Fibroblast of skin of left biceps (primary cell): ENCODE measurements at regions not wholly inside any gene's neighbourhood (a gene's known extent, or its start where the extent isn't known, plus 50 kb on each side); places are given as distances from the start of the nearest gene placed in this dataset.

Source experiments
- DNase-seq, 2 experiments: peaks; one replicate each; pipeline ENCODE4 v3.0.0-alpha.2; 2013; ENCODE audit warnings: low read depth in 2 of 2

DNA sequence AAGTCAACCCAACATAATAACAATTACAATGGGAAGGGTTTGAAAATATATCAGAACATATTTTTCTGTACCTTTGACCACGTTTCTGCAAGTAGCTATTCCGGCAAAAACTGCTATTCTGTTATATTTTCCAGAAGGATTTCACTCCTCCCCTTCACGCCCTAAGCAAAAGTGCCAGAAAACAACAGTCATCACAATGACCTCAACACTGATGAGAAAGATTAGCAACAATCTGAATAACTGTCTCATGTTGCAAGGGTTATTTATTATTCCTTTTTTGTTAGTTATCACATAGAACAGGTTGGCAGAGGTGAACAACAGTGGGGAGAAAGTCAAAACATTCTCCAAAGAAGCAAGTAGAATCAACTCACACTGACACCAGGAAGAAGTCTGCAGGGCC lies 269.4 kb upstream of the ARRDC4 start:
- DNase-seq, result no peak

DNA sequence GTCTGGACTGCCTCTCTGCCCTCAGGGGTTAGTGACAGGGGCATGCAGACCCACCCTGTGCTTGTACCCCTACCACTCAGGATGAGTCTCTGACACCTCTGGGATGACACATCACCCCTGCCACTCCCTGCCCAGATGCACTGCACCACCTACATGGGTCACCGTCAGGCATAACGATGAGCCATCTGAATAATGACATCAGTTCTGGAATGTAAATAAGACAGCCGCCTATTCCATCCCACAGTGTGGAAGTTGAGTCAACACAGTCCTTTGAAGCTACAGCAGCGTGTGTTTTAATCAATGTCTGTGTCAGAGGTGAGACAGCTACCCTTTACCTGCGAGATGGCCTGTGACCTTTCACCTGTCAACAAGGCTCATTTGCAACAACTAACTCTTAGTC lies 268.7 kb upstream of the ARRDC4 start:
- DNase-seq, result no peak

DNA sequence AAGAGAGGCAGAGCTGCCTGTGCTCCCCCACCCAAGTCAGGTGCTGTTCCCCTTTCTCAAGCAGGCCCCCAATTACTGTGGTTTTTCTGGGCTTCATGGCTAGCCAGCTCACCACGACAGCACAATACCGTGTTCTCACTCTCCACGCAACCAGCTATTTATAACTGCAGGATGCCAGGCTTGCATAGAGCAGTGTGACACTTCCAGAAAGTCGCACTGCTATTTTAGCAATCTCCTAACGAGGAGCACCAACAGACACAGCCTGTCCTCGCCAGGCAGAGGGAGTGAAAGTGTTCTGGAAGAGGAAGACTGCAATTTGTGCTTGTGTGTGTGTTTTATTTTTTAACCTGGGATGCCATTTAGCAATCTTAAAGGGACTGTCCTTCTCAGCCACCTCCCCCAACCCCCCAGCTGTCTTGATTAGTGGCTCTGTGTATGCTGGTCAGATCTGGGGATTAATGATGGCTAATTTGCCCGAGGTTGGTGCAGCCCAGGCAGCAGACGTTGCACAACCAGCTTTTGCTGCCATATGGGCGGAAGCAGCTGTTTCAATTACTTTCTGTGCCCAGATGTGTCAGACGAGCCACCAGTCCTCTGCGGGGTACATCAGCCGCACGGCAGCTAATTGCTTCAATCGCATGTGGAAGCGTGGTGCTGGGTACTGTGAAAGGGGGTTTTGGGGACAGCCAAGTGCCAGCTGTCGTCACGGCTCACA lies 268.0 kb upstream of the ARRDC4 start:
- no peak for DNase-seq

DNA sequence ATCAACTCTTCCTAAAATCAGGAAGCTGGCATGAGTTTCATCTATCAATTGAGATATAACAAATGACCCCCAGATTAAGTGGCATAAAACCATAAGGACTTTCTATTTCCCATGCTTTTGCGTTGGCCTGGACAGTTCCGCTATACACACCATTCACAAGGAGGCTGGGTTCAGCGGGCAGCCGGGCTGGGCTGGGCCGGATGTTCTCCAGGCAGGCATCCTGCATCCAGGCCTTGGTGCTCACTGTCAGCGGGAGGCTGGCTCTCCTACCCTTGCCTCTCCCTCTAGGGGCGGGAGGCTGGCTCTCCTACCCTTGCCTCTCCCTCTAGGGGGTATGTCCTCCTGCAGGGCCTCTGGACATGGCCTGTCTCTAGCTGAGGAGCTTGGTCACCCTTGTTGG lies 266.0 kb upstream of the ARRDC4 start:
- DNase-seq, result no peak

DNA sequence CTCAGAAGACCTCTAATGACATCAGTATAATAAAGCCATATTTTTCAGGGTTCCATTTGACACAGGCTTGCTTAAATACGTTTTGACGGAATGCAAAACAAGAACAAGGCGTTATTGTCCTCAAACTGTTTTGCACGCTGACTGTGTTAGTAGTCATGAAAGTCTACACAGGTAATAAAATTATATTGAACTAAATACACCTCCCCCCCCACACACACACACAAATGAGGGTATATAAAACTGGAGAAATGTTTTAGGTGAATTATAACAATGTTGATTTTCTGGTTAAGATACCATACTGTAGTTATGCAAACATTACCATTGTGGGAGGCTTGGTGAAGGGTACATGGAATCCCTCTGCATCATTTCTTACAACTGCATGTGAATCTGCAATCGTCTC lies 257.1 kb upstream of the ARRDC4 start:
- DNase-seq, result no peak

DNA sequence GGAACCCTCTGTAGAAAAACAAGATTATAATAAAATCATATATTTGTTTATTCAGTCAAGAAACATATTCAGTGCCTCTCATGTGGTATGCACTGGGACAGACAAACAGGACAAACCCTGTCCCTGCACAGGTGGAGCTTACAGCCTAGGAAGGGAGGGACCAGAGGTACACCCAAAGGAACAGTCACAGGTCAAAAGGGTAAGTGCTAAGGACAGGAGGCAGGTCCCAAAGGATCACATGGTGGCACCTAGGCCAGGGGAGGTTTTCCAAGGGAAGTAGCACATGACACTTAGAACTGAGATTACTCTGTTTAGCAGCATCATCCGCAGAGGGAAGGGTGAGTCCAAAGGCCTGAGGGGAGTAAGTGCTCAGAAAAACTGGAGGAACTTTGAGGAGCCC lies 254.4 kb upstream of the ARRDC4 start:
- no peak for DNase-seq

DNA sequence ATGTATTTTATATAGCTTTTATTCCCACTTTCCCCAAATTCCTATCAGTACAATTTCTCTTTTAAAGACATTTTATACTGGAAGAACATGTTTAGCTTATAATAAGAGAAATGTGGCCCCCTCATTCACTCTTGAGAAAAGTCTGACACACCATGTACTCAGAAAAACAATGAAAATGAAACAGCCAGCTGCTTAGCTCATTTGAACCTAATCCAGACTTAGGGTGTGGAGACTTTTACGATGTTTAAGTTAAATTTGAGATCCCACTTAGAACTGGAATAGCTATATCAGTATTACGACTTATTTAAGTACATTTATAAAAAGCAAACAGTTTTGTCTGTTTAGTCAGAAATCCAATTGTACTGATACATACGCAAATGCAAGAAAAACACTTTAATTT lies 252.3 kb upstream of the ARRDC4 start:
- DNase-seq, result no peak

DNA sequence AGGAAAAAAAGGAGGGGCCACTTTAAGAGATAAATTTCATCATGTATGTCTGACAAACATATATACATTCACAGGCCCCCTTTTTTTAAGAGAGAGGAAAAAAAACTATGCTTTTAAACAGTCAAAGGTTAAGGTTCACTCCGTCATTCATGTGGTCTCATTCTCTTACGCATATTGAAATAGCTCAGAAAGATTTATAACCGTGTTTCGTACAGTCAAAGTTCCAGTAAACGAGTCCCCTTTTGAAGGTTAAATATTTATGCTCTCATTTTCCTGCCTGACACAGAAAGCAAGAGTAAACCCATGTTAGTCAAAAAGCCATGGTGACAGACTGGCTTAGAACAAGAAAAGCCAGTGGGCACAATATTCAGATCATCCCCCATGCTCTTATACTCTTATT lies 248.0 kb upstream of the ARRDC4 start:
- no peak for DNase-seq

DNA sequence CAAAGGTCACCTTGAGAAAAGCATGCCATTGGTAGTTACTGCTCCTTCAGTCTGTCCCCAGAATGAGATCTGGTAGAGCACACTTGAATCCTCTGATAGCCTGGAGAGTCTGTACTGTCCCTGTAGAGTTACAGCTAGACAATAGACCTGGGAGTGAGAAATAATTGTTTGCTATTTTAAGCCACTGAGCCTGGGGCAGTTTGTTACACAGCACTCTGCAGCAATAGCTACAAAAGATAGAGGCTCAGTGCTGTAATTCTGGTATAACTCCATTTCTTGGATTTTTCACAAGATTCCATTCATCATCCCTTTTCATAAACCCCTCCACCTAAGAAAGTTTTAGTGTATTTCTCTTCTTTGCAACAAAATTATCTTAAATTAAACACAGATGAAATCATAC lies 242.7 kb upstream of the ARRDC4 start:
- DNase-seq, result no peak

DNA sequence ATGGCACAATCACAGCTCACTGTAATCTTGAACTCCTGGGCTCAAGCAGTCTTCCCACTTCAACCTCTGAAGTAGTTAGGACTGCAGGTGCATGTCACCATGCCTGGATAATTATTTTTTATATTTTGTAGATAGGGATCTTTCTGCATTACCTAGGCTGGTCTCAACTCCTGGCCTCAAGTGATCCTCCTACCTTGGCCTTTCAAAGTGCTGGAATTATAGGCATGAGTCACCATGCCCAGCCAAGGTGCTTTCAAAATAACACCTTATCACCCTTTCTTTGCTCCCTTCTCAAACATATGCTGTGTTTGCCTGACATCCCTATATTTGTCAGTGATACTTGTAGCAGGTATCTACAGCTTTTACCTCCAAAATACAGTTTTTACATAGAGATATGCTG lies 242.0 kb upstream of the ARRDC4 start:
- no peak for DNase-seq

DNA sequence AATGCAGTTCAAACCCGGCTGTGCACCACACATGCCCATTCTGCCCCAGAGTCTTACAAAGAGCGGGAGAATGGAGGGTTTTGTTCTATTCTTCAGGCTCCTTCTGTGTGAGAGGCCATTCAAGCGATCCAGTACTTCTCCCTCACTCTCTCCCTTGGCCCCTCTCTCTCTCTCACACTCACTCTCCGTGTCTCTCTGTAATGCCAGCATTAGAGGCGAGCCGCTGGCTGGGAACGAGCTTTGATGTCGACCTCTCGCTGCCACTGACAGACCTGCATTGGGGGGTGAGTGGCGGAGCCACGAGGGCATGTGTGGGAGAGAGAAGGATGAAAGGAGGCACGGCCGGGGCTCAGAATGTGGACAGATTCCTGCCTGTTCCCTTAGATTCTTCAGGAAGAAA lies 231.7 kb upstream of the ARRDC4 start:
- no peak for DNase-seq

DNA sequence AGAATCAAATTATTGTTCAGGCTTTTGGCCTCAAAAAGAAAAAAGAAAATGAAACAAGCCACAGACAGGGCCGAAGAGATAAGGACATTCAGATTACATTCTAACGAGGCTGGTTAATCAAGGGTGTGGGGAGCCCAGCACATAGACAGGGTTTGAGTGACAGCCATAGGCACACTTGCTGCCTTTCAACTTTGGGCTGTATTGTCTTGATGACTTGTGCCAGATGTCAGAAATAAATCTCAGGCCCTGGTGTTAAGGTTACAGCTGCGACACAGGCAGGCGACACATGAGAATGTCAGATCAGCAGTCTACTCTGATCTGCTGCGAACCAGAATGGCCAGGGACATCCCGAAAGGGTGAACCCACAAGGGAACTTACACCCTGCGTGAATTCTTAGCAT lies 231.2 kb upstream of the ARRDC4 start:
- DNase-seq, result no peak

DNA sequence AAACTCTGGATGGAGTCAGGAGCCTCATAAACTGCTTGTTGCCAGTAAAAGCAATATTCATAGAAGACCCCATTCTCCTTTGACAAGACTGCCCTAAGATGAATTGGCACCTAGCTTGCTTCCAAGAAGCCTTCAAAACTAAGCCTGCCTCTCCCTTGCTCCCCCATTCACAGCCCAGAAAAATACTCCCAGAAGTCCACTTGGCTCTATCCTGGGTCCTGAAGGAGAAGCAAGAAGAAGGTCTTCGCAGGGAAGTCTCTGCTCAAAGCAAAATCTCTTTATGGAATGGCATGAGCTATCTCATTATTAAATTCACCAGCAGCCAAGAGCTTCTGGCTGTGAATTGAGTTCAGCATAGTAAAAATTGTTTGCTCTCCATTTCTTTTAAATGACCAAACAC lies 230.2 kb upstream of the ARRDC4 start:
- DNase-seq, result no peak

DNA sequence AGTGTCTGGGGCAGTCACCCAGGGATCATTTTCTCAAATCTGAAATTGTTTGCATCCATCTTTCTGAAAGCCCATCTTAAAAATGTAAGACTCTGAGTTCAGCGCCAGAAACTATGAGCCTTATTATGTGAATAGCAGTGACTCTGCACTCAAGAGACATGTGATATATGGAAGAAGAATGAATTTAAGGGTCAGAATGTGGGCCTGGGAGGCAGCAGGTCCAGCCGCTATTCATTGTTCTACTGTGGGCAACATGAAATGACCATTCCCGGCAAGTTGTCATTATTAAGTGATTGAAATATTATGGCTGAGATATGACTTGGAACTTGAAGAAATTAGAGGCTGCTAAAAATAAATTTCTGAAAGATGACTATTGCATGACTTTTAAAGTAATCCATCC lies 228.6 kb upstream of the ARRDC4 start:
- no peak for DNase-seq

DNA sequence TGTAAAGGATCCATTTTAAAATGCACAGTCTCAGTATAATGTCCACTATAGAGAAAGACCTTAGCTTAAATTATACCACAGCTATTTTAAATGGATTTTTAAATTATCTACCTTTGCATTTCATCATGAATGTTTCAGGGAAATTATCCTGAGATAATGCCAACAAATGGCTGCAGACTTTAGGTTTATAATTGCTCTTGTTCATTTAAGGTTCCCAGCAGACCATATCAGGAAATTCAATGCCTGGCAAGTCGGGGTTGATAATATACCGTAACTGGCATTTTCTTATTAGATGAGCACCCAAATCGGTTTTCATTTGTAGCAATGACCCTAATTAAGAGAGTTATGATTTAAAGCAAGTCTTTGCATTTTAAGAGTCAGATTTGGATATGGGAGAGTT lies 227.1 kb upstream of the ARRDC4 start:
- DNase-seq, result no peak

DNA sequence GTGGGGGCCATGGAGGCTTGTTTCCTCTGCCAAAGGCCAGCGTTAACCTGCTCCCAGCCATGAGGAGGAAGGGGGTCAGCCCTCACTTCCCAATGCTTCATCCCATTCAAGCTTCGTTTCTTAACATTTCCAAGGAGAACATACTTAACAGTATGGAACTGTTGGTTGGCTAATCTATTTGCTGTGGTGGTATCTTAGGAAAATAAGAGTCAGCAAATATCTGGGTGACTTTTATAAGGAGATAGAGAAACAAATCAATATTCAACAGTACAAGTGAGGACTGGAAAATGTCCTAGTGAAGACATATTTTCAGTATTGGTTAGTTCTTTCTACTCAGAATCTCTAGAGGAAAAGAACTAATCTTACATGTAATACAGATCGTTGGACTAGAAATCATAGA lies 223.8 kb upstream of the ARRDC4 start:
- no peak for DNase-seq

DNA sequence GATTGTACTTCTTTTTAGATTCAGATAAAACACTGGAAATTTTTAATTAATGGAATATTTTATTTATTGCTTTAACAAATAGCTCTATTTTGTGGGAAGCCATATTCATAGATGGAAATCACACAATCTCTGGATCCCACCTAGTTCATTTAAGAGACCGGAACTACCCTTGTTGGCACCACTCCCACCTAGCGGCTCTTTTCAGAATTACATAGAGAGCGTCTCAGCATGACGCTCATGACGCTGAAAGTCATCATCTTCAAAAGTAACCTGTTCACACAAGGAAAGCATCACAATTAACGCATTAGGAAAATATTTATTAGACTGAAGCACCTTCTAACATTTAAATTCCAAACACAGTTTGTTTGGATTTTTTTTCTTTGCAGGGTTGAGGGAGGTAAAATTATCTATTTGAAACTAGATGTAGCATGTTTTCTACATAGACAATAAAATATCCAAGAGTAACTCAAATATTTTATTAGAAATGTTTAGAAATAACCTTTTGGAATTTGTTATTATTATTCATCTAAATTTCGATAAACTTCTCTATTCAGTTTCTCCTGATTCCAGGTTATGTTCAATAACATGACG lies 214.9 kb upstream of the ARRDC4 start:
- DNase-seq, result no peak

DNA sequence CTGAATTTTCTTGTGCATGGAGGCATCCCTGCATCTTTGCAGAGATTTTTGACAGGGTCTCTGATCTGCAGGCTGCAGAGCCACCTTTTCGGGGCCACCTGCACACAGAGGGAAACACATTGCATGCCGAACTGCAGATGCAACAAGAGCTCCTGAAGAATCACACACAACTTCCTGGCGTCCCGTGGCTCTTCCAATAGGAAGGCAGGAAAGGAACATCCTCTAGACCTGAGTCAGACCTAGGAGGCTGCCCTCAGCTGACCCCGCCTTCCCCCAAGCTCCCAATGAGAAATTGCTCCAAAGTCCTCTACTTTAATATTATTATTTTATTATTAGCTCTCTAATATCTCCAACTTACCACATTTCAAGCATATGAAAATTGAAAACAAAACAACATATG lies 213.2 kb upstream of the ARRDC4 start:
- DNase-seq, result no peak

DNA sequence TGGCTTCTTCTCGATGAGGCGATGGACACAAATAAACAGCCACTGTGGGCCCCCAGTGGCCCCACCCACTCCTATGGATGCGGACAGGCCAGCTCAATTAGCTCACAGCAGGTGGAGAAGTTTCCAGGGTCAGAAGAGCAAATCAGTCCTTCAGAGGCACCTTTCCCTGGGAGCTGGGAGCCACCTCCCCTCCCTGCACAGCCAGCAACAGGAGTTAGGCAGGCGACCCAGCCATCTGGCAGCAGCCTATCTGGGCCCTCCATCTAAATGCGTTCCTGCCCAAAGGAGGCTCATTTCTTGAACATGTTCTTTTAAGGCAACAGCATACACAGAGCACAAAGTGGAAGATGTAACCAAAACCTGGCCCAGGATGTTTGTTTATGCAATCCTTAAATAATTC lies 211.9 kb upstream of the ARRDC4 start:
- DNase-seq, result no peak

DNA sequence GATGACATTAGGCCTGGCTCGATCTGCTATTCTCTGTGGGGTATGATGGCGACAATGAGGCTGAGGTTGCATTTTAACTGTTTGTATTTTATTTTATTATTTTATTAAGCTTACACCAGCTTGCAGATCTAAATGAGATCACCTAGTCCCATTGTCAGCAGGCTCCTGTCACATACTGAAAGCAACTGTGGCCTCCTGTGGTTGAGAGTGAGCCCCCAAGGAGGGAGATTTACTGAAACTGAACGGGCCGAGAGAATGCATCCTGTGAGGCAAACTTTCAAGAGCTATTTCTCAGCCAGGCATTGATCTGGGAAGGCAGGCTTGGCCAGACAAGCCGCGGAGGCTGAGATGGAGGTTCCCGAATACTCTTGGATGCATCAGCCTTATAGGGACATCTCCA lies 210.4 kb upstream of the ARRDC4 start:
- no peak for DNase-seq

DNA sequence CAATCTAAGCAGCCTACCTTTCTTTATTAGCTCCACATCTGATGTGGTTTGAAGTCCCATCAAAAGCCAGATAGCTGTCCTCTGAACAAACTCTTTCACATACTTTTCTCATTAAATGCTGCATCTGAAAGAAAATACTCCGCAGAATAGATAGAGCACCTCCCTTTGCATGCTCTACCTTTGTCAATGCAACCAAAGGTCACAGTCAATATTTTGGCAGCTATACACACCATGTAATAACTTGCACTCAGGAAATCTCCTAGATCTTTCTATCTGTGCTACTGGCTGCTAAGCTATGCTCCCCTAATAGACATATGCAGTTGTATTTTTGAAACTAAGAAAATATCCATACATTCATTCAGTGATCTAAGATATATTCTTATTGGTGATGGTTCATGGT lies 204.8 kb upstream of the ARRDC4 start:
- no peak for DNase-seq

DNA sequence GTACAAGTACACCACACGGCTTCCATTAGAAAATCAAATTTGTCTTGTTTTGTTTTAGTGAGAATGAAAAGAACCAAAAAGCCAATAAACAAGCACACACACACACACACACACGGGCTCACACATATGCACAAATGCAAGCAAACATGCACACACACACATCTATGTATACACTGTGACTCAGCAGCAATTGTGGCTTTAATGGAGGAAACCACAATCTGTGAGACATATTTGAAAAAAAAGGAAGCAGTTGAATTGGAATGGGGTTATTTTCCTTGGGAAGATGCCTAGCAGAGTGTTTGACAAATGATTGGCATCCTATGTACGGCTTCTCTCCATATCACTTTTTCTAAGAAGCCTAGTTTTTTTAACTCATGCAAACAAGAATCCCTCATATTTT lies 201.1 kb upstream of the ARRDC4 start:
- peak; percentile 10 to 24 for DNase-seq

DNA sequence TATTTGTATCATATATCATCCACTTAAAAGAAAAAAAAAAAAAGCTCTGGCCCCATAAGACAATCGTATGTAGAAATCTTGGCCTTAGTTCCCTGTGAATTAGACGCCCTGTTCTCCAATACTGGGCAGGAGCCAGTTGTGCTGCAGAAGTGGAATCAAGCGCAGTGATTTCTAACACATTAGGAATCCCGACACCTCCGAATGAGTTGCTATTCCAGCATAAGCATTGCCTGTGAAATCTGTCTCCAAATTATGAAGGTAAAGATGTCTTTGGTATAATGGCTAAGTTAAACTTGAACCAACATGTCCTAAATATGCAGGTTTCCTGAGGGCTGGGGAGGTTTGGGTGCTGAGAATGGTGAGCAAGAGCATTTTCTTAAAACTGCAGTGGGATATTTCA lies 199.4 kb upstream of the ARRDC4 start:
- no peak for DNase-seq

DNA sequence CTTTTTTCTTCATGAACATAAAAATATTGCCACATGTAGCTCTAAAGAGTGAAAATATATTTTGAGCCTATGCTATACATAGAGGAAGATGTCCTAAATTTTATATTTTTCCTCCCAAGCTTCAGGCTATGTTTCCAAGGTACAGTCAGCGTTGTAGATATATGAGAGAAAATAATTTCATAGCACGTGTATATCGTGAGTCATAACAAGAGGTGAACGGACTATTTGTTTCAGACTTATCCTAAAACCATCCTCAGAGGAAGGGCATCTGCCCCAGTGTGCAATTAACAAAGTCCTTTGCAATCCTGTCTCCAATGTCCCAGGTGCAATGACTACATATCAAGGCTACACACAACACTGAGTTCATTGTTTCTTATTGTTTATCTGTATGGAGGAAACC lies 177.3 kb upstream of the ARRDC4 start:
- no peak for DNase-seq
